Neuronal stem cell (in vitro differentiated cells): ENCODE measurements at regions not wholly inside any gene's neighbourhood (a gene's known extent, or its start where the extent isn't known, plus 50 kb on each side); places are given as distances from the start of the nearest gene placed in this dataset.

Source experiments
- DNase-seq: peaks from one replicate; pipeline ENCODE4 v3.0.0-alpha.2; 2013; ENCODE audit warnings: low spot score
- H2AFZ ChIP-seq: one replicate; pipeline ENCODE4 v1.6.1; 2013; ENCODE audit warnings: mild to moderate bottlenecking, low read length, inconsistent platforms
- H2AK5ac ChIP-seq: 2 replicates; pipeline ENCODE4 v1.6.1; 2013; ENCODE audit warnings: low read depth, mild to moderate bottlenecking, inconsistent platforms, low read length, moderate library complexity, mixed read lengths
- H2BK120ac ChIP-seq: 2 replicates; pipeline ENCODE4 v1.6.1; 2013; ENCODE audit warnings: low read depth, mild to moderate bottlenecking, inconsistent platforms, low read length, moderate library complexity, mixed read lengths
- H2BK12ac ChIP-seq: one replicate; pipeline ENCODE4 v1.6.1; 2013; ENCODE audit warnings: low read length, inconsistent platforms
- H2BK15ac ChIP-seq: 2 replicates; pipeline ENCODE4 v1.6.1; 2013; ENCODE audit warnings: mild to moderate bottlenecking, low read length, inconsistent platforms, mixed read lengths
- H2BK5ac ChIP-seq: one replicate; pipeline ENCODE4 v1.6.1; 2013; ENCODE audit warnings: inconsistent platforms, mild to moderate bottlenecking, low read length, moderate library complexity
- H3K14ac ChIP-seq: one replicate; pipeline ENCODE4 v1.6.1; 2013; ENCODE audit warnings: low read length, inconsistent platforms
- H3K18ac ChIP-seq: 2 replicates; pipeline ENCODE4 v1.6.1; 2013; ENCODE audit warnings: low read length, inconsistent platforms
- H3K23ac ChIP-seq: 2 replicates; pipeline ENCODE4 v1.6.1; 2013; ENCODE audit warnings: low read depth, mild to moderate bottlenecking, mixed read lengths, low read length, inconsistent platforms; ENCODE audit not compliant: poor library complexity
- H3K27ac ChIP-seq: replicated peaks from 3 replicates; pipeline ENCODE4 v1.5.1; 2013; ENCODE audit warnings: low read length, inconsistent platforms
- H3K27me3 ChIP-seq, 3 experiments: 2 replicates each; pipeline ENCODE4 v1.6.1; 2013; ENCODE audit warnings: low read length in 3 of 3, mild to moderate bottlenecking in 2 of 3, inconsistent platforms in 1 of 3, low read depth in 1 of 3, mixed read lengths in 1 of 3, moderate library complexity in 1 of 3; ENCODE audit not compliant: control insufficient read depth in 3 of 3, insufficient read depth in 3 of 3
- H3K36me3 ChIP-seq, 2 donors: replicated peaks in 1 of 2; 2 replicates each; pipeline ENCODE4 v1.6.1; 2013; ENCODE audit warnings: low read length in 2 of 2; ENCODE audit not compliant: control insufficient read depth in 2 of 2, insufficient read depth in 2 of 2
- H3K4ac ChIP-seq: 2 replicates; pipeline ENCODE4 v1.6.1; 2013; ENCODE audit warnings: inconsistent platforms, mild to moderate bottlenecking, low read length, moderate library complexity
- H3K4me1 ChIP-seq, 2 donors: 1 replicate in 1 of 2; 2 replicates in 1 of 2; pipeline ENCODE4 v1.6.1; 2013; ENCODE audit warnings: low read length in 2 of 2, low read depth in 1 of 2; ENCODE audit not compliant: control insufficient read depth in 2 of 2, insufficient read depth in 1 of 2
- H3K4me2 ChIP-seq: one replicate; pipeline ENCODE4 v1.6.1; 2013; ENCODE audit warnings: mild to moderate bottlenecking, low read length, inconsistent platforms; ENCODE audit not compliant: insufficient read depth, poor library complexity, severe bottlenecking
- H3K4me3 ChIP-seq, 2 donors: 2 replicates each; pipeline ENCODE4 v1.5.1; 2013; ENCODE audit warnings: low read length in 2 of 2, mild to moderate bottlenecking in 2 of 2, inconsistent platforms in 1 of 2, moderate library complexity in 1 of 2
- H3K79me1 ChIP-seq: one replicate; pipeline ENCODE4 v1.6.1; 2013; ENCODE audit warnings: low read depth, mild to moderate bottlenecking, inconsistent platforms, low read length, moderate library complexity
- H3K9ac ChIP-seq: one replicate; pipeline ENCODE4 v1.6.1; 2013; ENCODE audit warnings: mild to moderate bottlenecking, low read depth, low read length, inconsistent platforms; ENCODE audit not compliant: poor library complexity
- H3K9me3 ChIP-seq, 2 donors: replicated peaks in 1 of 2; 2 replicates each; pipeline versions ENCODE3 to v1.6.1; 2013; ENCODE audit warnings: low read length in 2 of 2, mild to moderate bottlenecking in 2 of 2, inconsistent platforms in 1 of 2, low read depth in 1 of 2, mixed read lengths in 1 of 2, moderate library complexity in 1 of 2; ENCODE audit not compliant: control insufficient read depth in 2 of 2, insufficient read depth in 1 of 2
- H4K8ac ChIP-seq: one replicate; pipeline ENCODE4 v1.6.1; 2013; ENCODE audit warnings: low read depth, mild to moderate bottlenecking, inconsistent platforms, low read length, moderate library complexity
- H4K91ac ChIP-seq: one replicate; pipeline ENCODE4 v1.6.1; 2013; ENCODE audit warnings: low read length, low read depth, mild to moderate bottlenecking, inconsistent platforms; ENCODE audit not compliant: poor library complexity
- WGBS, 2 donors: extraction: QIAGEN DNeasy Blood & Tissue Kit; methylation state at CpG; one replicate each; pipeline ENCODE4 v1.1.7; 2013; ENCODE audit warnings: missing lambda C conversion rate in 2 of 2, mixed read lengths in 1 of 2; ENCODE audit not compliant: insufficient read length in 2 of 2, insufficient replicate concordance in 1 of 2; ENCODE audit errors: extremely low coverage in 2 of 2; 5-methylcytosine and 5-hydroxymethylcytosine counted together

DNA sequence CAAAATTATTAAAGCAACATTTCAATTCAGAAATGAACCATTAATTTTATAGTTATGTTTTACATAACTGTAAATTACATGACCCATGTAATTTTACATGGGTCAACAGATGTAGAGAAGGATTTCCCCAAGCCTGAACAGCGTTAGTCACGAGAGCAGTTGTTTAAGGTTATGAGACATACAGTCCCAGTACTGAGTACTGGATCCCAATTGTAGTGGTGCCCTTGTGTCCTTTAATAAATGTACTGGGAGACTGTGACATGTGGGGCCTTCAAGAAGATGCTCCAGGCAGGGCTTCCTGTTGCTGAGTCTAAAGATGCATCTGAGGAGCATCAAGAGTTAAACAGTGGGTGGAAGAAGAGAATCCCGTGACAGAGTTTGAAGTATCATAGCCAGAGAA is 125.5 kb upstream of the ZNF462 start:
- Histone ChIP-seq H4K91ac (no peak overlapping the region), H3K4ac (no peak overlapping the region), H2BK12ac (no peak overlapping the region), H2BK15ac (no peak overlapping the region), H4K8ac (no peak overlapping the region), H3K23ac (no peak overlapping the region), H2AFZ (no peak overlapping the region), H2BK5ac (no peak overlapping the region), H2AK5ac (no peak overlapping the region), H3K9ac (no peak overlapping the region), H3K18ac (no peak overlapping the region), H3K27ac (no peak overlapping the region), H3K4me3 (no peak overlapping the region), H3K27me3 (no peaks in the 10 kb centered on the region), H3K4me1 (no peaks in the 10 kb centered on the region), H3K14ac (no peak overlapping the region), H3K79me1 (no peaks in the 10 kb centered on the region), H3K36me3 (no peaks in the 10 kb centered on the region), H3K9me3 (peaks cover 0 to 5% of the 10 kb centered on the region in 2 donors), H2BK120ac (no peak overlapping the region), H3K4me2 (no peak overlapping the region)
- DNase-seq, result no peak
- WGBS, 2 donors, result no CpG with 5 or more reads among the region's 3 CpGs

DNA sequence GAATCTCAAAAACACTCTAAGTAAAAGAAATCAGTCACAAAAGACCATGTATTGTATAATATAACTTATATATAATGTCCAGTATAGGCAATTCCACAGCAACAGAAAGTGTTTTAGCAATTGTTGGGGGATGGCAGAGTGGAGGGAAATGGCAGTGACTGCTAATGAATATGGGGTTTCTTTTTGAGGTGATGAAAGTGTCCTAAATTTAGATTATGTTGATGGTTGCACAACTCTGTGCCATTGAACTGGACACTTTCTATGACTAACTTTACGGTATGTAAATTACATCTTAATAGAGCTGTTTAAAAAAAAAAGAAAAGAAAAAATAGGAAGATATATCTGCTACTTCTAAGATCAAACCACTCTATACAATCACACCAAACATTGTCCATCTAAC is 124.9 kb upstream of the ZNF462 start:
- no peaks in the 10 kb centered on the region for H3K79me1 ChIP-seq
- no peaks in the 10 kb centered on the region for H3K4me1 ChIP-seq
- H3K18ac ChIP-seq, result no peak overlapping the region
- no peak overlapping the region for H3K14ac ChIP-seq
- no peak overlapping the region for H2BK5ac ChIP-seq
- no peak overlapping the region for H3K4me3 ChIP-seq
- H2AK5ac ChIP-seq, result no peak overlapping the region
- H3K4me2 ChIP-seq, result no peak overlapping the region
- H2BK15ac ChIP-seq, result no peak overlapping the region
- no peak overlapping the region for H3K9ac ChIP-seq
- no peak overlapping the region for H3K23ac ChIP-seq
- no peaks in the 10 kb centered on the region for H3K27me3 ChIP-seq
- no peaks in the 10 kb centered on the region for H3K36me3 ChIP-seq
- H4K91ac ChIP-seq, result no peak overlapping the region
- no peak overlapping the region for H3K27ac ChIP-seq
- no peak overlapping the region for H4K8ac ChIP-seq
- no CpG with 5 or more reads among the region's 1 CpG for WGBS, 2 donors
- H2BK120ac ChIP-seq, result no peak overlapping the region
- H3K4ac ChIP-seq, result no peak overlapping the region
- DNase-seq, result no peak
- H2AFZ ChIP-seq, result no peak overlapping the region
- no peak overlapping the region for H2BK12ac ChIP-seq
- H3K9me3 ChIP-seq, result peaks cover 0 to 5% of the 10 kb centered on the region in 2 donors

- Histone ChIP-seq H2BK15ac (no peak overlapping the region), H3K9ac (no peak overlapping the region), H2AFZ (no peak overlapping the region), H3K4ac (no peak overlapping the region), H2BK12ac (no peak overlapping the region), H2BK120ac (no peak overlapping the region), H3K27me3 (no peaks in the 10 kb centered on the region), H3K14ac (no peak overlapping the region), H3K27ac (no peak overlapping the region), H3K4me2 (no peak overlapping the region), H3K18ac (no peak overlapping the region), H3K79me1 (no peaks in the 10 kb centered on the region), H3K4me3 (no peak overlapping the region), H2AK5ac (no peak overlapping the region), H3K9me3 (no peaks in the 10 kb centered on the region), H4K8ac (no peak overlapping the region), H3K36me3 (no peaks in the 10 kb centered on the region), H3K23ac (no peak overlapping the region), H3K4me1 (peaks cover 3 to 5% of the 10 kb centered on the region in 2 donors), H4K91ac (no peak overlapping the region), H2BK5ac (no peak overlapping the region)
- no CpG with 5 or more reads among the region's 1 CpG for WGBS, 2 donors
- no peak for DNase-seq
Observed at GRCh38 chr9:106745457-106745856, 117.5 kb upstream of the ZNF462 start.

DNA sequence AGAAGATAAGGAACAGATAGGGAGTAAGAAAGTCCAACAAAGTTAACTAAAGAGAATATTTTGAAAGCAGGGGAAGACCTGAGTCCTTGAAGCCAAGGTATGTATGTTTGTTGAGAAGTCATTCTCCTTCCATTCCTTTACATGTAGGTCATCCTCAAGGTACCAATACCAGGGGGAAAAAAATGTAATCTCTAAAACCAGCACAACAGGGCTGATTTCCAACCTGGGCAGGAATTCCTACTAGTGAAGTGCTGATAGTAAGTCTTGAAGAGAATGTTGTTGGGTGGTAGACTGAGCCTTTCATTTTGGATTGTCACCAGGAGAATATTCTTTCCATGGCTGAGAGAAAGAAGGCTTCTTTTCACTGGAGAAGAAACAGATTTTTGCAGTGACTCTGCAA is 117.1 kb upstream of the ZNF462 start:
- no peaks in the 10 kb centered on the region for H3K36me3 ChIP-seq
- H3K9me3 ChIP-seq, result no peaks in the 10 kb centered on the region
- no peak for DNase-seq

More for the DNA sequence above, 117.1 kb upstream of the ZNF462 start:
- Histone ChIP-seq H3K23ac (no peak overlapping the region), H3K4me3 (no peak overlapping the region), H2AFZ (no peak overlapping the region), H2BK15ac (no peak overlapping the region), H3K27ac (no peak overlapping the region), H4K91ac (no peak overlapping the region), H2BK120ac (no peak overlapping the region), H3K4ac (no peak overlapping the region), H3K27me3 (no peaks in the 10 kb centered on the region), H3K4me1 (peaks cover 3 to 5% of the 10 kb centered on the region in 2 donors), H2AK5ac (no peak overlapping the region), H2BK12ac (no peak overlapping the region), H3K79me1 (no peaks in the 10 kb centered on the region), H3K4me2 (no peak overlapping the region), H4K8ac (no peak overlapping the region), H3K9ac (no peak overlapping the region), H2BK5ac (no peak overlapping the region), H3K18ac (no peak overlapping the region), H3K14ac (no peak overlapping the region)
